H1 (cell line): ENCODE measurements at regions not wholly inside any gene's neighbourhood (a gene's known extent, or its start where the extent isn't known, plus 50 kb on each side); places are given as distances from the start of the nearest gene placed in this dataset.

Experiments used
- CTCF ChIA-PET: fragments of 300-600 bp; sonication (Branson Sonifier 250); formaldehyde crosslinking; loops from one replicate; lab custom pipeline; 2021; ENCODE audit not compliant: partially characterized antibody; lab: Charles Lee
- POLR2A ChIA-PET: fragments of 300-600 bp; sonication (Branson Sonifier 250); formaldehyde crosslinking; loops from one replicate; lab custom pipeline; 2021; ENCODE audit warnings: inconsistent platforms; ENCODE audit not compliant: partially characterized antibody; lab: Charles Lee
- DNase-seq, 2 experiments: peaks; one replicate each; pipeline versions ENCODE4 v3.0.0 to v3.0.0-alpha.2; 2010 to 2022; ENCODE audit warnings: low spot score in 2 of 2, low read depth in 1 of 2, mixed read lengths in 1 of 2
- FAIRE-seq: peaks from 2 replicates; lab custom pipeline; 2011; peaks lifted over from hg19 to GRCh38; lab: Jason Lieb, UNC
- H2AFZ ChIP-seq: 2 replicates; pipeline ENCODE4 v1.8.1; 2012; ENCODE audit warnings: low read length, inconsistent platforms
- H2AK5ac ChIP-seq: 2 replicates; pipeline ENCODE4 v1.6.1; 2013; ENCODE audit warnings: low read depth, low read length
- H2BK120ac ChIP-seq: replicated peaks from 2 replicates; pipeline ENCODE3; 2013; ENCODE audit warnings: low read depth, low read length, inconsistent platforms
- H2BK12ac ChIP-seq: 2 replicates; pipeline ENCODE4 v1.6.1; 2013; ENCODE audit warnings: low read depth, low read length
- H2BK15ac ChIP-seq: 2 replicates; pipeline ENCODE4 v1.6.1; 2013; ENCODE audit warnings: low read length
- H2BK20ac ChIP-seq: 2 replicates; pipeline ENCODE4 v1.6.1; 2013; ENCODE audit warnings: low read length
- H2BK5ac ChIP-seq: 2 replicates; pipeline ENCODE4 v1.6.1; 2013; ENCODE audit warnings: low read depth, low read length
- H3K14ac ChIP-seq: 2 replicates; pipeline ENCODE4 v1.6.1; 2013; ENCODE audit warnings: inconsistent platforms; ENCODE audit not compliant: insufficient read length
- H3K18ac ChIP-seq: 2 replicates; pipeline ENCODE4 v1.6.1; 2013; ENCODE audit warnings: low read length; ENCODE audit errors: extremely low read depth
- H3K23ac ChIP-seq: 2 replicates; pipeline ENCODE4 v1.6.1; 2013; ENCODE audit warnings: inconsistent platforms; ENCODE audit not compliant: insufficient read length
- H3K23me2 ChIP-seq: 2 replicates; pipeline ENCODE4 v1.6.1; 2013; ENCODE audit warnings: low read depth, low read length
- H3K27ac ChIP-seq: 2 replicates; pipeline ENCODE4 v1.6.1; 2011; ENCODE audit warnings: low read depth, low read length, inconsistent platforms
- H3K27me3 ChIP-seq, 4 experiments: replicated peaks in 1 of 4; 1 replicate in 1 of 4; 2 replicates in 3 of 4; pipeline versions ENCODE4 v1.6.1 to v1.8.1; 2011 to 2013; ENCODE audit warnings: low read length in 3 of 4, mild to moderate bottlenecking in 3 of 4, inconsistent platforms in 2 of 4, mixed read lengths in 2 of 4, moderate library complexity in 1 of 4; ENCODE audit not compliant: control insufficient read depth in 3 of 4, insufficient read depth in 3 of 4; ENCODE audit errors: extremely low read depth in 1 of 4
- H3K36me3 ChIP-seq, 4 experiments: 2 replicates each; pipeline versions ENCODE4 v1.6.1 to v1.8.1; 2011 to 2013; ENCODE audit warnings: mild to moderate bottlenecking in 4 of 4, low read length in 3 of 4, moderate library complexity in 2 of 4, control low read depth in 1 of 4, inconsistent platforms in 1 of 4; ENCODE audit not compliant: insufficient read depth in 4 of 4, control insufficient read depth in 2 of 4
- H3K4ac ChIP-seq: replicated peaks from 2 replicates; pipeline ENCODE3; 2013; ENCODE audit warnings: low read length, low read depth, mixed read lengths, inconsistent platforms; ENCODE audit not compliant: insufficient read length
- H3K4me1 ChIP-seq, 4 experiments: replicated peaks in 1 of 4; 1 replicate in 1 of 4; 2 replicates in 3 of 4; pipeline versions ENCODE4 v1.6.1 to v1.8.1; 2011 to 2013; ENCODE audit warnings: low read length in 3 of 4, inconsistent platforms in 2 of 4, mixed read lengths in 1 of 4; ENCODE audit not compliant: insufficient read depth in 4 of 4, control insufficient read depth in 3 of 4
- H3K4me2 ChIP-seq, 2 experiments: 2 replicates each; pipeline versions ENCODE4 v1.6.1 to v1.8.1; 2011 to 2013; ENCODE audit warnings: low read depth in 2 of 2, low read length in 2 of 2, control low read depth in 1 of 2, inconsistent platforms in 1 of 2, mild to moderate bottlenecking in 1 of 2; ENCODE audit not compliant: insufficient read depth in 1 of 2
- H3K4me3 ChIP-seq, 4 experiments: fragments of 200-600, 300-600 bp in 1 of 4; sonication (generic), shearing (Covaris generic), sonication (Bioruptor Twin) in 1 of 4; 2 replicates each; pipeline versions ENCODE4 v1.5.1 to v1.8.1; 2011 to 2016; ENCODE audit warnings: low read length in 4 of 4, low read depth in 3 of 4, control low read depth in 2 of 4, inconsistent platforms in 2 of 4, mild to moderate bottlenecking in 2 of 4, mixed read lengths in 1 of 4, moderate library complexity in 1 of 4; ENCODE audit not compliant: insufficient read depth in 2 of 4; ENCODE audit errors: extremely low read depth in 1 of 4
- H3K56ac ChIP-seq: replicated peaks from 2 replicates; pipeline ENCODE3; 2013; ENCODE audit warnings: low read depth, mild to moderate bottlenecking, mixed read lengths, low read length, inconsistent platforms; ENCODE audit not compliant: insufficient read length
- H3K79me1 ChIP-seq: 2 replicates; pipeline ENCODE4 v1.6.1; 2013; ENCODE audit warnings: low read depth, low read length, control low read depth
- H3K79me2 ChIP-seq, 2 experiments: 2 replicates each; pipeline versions ENCODE4 v1.6.1 to v1.8.1; 2012 to 2013; ENCODE audit warnings: low read length in 2 of 2, mild to moderate bottlenecking in 2 of 2, inconsistent platforms in 1 of 2; ENCODE audit not compliant: insufficient read depth in 2 of 2, control insufficient read depth in 1 of 2
- H3K9ac ChIP-seq, 4 experiments: replicated peaks in 1 of 4; 1 replicate in 1 of 4; 2 replicates in 3 of 4; pipeline versions ENCODE4 v1.6.1 to v1.8.1; 2011 to 2013; ENCODE audit warnings: low read depth in 3 of 4, low read length in 3 of 4, control low read depth in 2 of 4, mild to moderate bottlenecking in 2 of 4, moderate library complexity in 2 of 4, inconsistent platforms in 1 of 4; ENCODE audit errors: extremely low read depth in 1 of 4
- H3K9me3 ChIP-seq, 2 experiments: 2 replicates each; pipeline versions ENCODE4 v1.6.1 to v1.8.1; 2012 to 2013; ENCODE audit warnings: mild to moderate bottlenecking in 2 of 2, moderate library complexity in 2 of 2, control low read depth in 1 of 2, inconsistent platforms in 1 of 2, low read depth in 1 of 2, low read length in 1 of 2, mixed read lengths in 1 of 2; ENCODE audit not compliant: insufficient read depth in 2 of 2
- H4K20me1 ChIP-seq, 2 experiments: replicated peaks in 1 of 2; 2 replicates each; pipeline versions ENCODE3 to v1.8.1; 2011 to 2013; ENCODE audit warnings: inconsistent platforms in 2 of 2, low read length in 2 of 2, mild to moderate bottlenecking in 1 of 2; ENCODE audit not compliant: insufficient read depth in 2 of 2, control insufficient read depth in 1 of 2
- H4K5ac ChIP-seq: 2 replicates; pipeline ENCODE4 v1.6.1; 2013; ENCODE audit warnings: low read length, low read depth, mixed read lengths, inconsistent platforms; ENCODE audit not compliant: insufficient read length
- H4K8ac ChIP-seq: 2 replicates; pipeline ENCODE4 v1.8.0; 2013; ENCODE audit warnings: mild to moderate bottlenecking, moderate library complexity, low read length, inconsistent platforms; ENCODE audit not compliant: insufficient read depth; ENCODE audit errors: extremely low read depth
- H4K91ac ChIP-seq: replicated peaks from 2 replicates; pipeline ENCODE3; 2013; ENCODE audit warnings: low read length, mixed read lengths, inconsistent platforms; ENCODE audit not compliant: insufficient read length
- CHD1 ChIP-seq: IDR thresholded peaks from 2 replicates; pipeline ENCODE4 v1.6.1; 2012; ENCODE audit warnings: low read depth, low read length, improper control_type of control experiment
- CHD2 ChIP-seq: IDR thresholded peaks from 2 replicates; pipeline ENCODE4 v1.6.1; 2012; ENCODE audit warnings: low read length, improper control_type of control experiment
- RNF2 ChIP-seq: fragments of 200-900, 300-1000 bp; sonication (generic); IDR thresholded peaks from 2 replicates; pipeline ENCODE4 v1.7.1; 2016; ENCODE audit warnings: borderline replicate concordance, low read depth, mild to moderate bottlenecking, antibody characterized with exemption, low read length; ENCODE audit not compliant: poor library complexity, severe bottlenecking; ENCODE audit errors: missing control alignments
- TAF7 ChIP-seq: optimal IDR thresholded peaks from 2 replicates; pipeline ENCODE3; 2011; ENCODE audit warnings: low read depth, mild to moderate bottlenecking, inconsistent platforms, low read length, moderate library complexity, borderline replicate concordance
- WGBS, 2 experiments: shearing (Covaris generic) in 1 of 2; methylation state at CpG; one replicate each; pipeline versions ENCODE4 v1.1.6 to v1.1.7; 2013 to 2015; ENCODE audit warnings: low lambda C conversion rate in 2 of 2, mixed read lengths in 2 of 2, inconsistent platforms in 1 of 2, low coverage in 1 of 2, missing lambda C conversion rate in 1 of 2; ENCODE audit not compliant: insufficient replicate concordance in 2 of 2, insufficient coverage in 1 of 2, insufficient read length in 1 of 2; ENCODE audit errors: extremely low coverage in 1 of 2, missing lambda C conversion rate in 1 of 2; 5-methylcytosine and 5-hydroxymethylcytosine counted together

GRCh38 chrX:6291444-6291843 lies 62.8 kb upstream of the NLGN4X start:
- no peaks in the 10 kb centered on the region for H3K27me3 ChIP-seq
- no peaks in the 10 kb centered on the region for H3K36me3 ChIP-seq
- H2BK20ac ChIP-seq, result no peak overlapping the region
- H3K27ac ChIP-seq, result no peak overlapping the region
- H3K79me2 ChIP-seq, result no peaks in the 10 kb centered on the region
- FAIRE-seq (no peak), DNase-seq (no peak)
- no peak overlapping the region for H4K8ac ChIP-seq
- H2AFZ ChIP-seq, result no peak overlapping the region
- no peak overlapping the region for H2BK120ac ChIP-seq
- no peak overlapping the region for H2BK5ac ChIP-seq
- H3K9me3 ChIP-seq, result no peaks in the 10 kb centered on the region
- no peak overlapping the region for H3K14ac ChIP-seq
- no peak overlapping the region for H3K4me2 ChIP-seq
- H4K91ac ChIP-seq, result no peak overlapping the region
- H3K56ac ChIP-seq, result no peak overlapping the region
- no peak overlapping the region for H2BK12ac ChIP-seq
- WGBS, 2 experiments, result 74% methylated on average over 5 of the region's 5 CpGs; no CpG with 5 or more reads in 1 of the 2 experiments
- H2BK15ac ChIP-seq, result no peak overlapping the region
- CTCF ChIA-PET, result interaction anchor here (1.0 kb wide), 1 partner anchor 67 kb away, joined by 3 read pairs; no protein-coding TSS in a partner anchor
- no peaks in the 10 kb centered on the region for H3K23me2 ChIP-seq
- H3K4ac ChIP-seq, result no peak overlapping the region
- no peak overlapping the region for H4K5ac ChIP-seq
- no peak overlapping the region for H3K4me3 ChIP-seq
- TF ChIP-seq CHD2 (no peak), TAF7 (no peak), RNF2 (no peak), CHD1 (no peak)
- POLR2A ChIA-PET, result no interaction called here
- H4K20me1 ChIP-seq, result no peaks in the 10 kb centered on the region
- no peaks in the 10 kb centered on the region for H3K4me1 ChIP-seq
- no peaks in the 10 kb centered on the region for H3K79me1 ChIP-seq
- no peak overlapping the region for H3K23ac ChIP-seq
- no peak overlapping the region for H3K9ac ChIP-seq
- no peak overlapping the region for H2AK5ac ChIP-seq
- H3K18ac ChIP-seq, result no peak overlapping the region
